ENCODE measurements at regions not wholly inside any gene's neighbourhood (a gene's known extent, or its start where the extent isn't known, plus 50 kb on each side); places are given as distances from the start of the nearest gene placed in this dataset.
"Not testable (repeated sequence)": the region's sequence is repeated elsewhere in the genome, so short reads cannot be mapped to it uniquely, and the experiment has no call there.

DNA sequence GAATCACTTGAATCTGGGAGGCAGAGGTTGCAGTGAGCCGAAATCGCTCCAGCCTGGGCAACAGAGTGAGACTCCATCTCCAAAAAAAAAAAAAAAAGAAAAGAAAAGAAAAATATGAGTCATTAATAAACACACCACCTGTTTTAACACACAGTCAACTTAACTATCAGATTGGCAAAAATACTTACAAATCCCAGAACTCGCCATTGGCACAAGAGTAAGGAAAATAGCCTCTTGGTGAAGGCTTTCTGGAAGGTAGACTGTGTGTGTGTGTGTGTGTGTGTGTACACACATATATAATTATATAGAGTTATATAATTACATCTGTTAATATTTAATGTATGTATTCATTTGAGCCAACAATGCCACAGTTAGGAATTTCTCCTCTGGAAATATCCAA is 63.7 kb upstream of the UXS1 start:
- TF ChIP-seq POLR2AphosphoS5 (IDR thresholded peaks at IDR 0.05) (no peak), EP300 (IDR thresholded peaks at IDR 0.05) (no peak)
- TF ChIP-seq, protein P1, sequence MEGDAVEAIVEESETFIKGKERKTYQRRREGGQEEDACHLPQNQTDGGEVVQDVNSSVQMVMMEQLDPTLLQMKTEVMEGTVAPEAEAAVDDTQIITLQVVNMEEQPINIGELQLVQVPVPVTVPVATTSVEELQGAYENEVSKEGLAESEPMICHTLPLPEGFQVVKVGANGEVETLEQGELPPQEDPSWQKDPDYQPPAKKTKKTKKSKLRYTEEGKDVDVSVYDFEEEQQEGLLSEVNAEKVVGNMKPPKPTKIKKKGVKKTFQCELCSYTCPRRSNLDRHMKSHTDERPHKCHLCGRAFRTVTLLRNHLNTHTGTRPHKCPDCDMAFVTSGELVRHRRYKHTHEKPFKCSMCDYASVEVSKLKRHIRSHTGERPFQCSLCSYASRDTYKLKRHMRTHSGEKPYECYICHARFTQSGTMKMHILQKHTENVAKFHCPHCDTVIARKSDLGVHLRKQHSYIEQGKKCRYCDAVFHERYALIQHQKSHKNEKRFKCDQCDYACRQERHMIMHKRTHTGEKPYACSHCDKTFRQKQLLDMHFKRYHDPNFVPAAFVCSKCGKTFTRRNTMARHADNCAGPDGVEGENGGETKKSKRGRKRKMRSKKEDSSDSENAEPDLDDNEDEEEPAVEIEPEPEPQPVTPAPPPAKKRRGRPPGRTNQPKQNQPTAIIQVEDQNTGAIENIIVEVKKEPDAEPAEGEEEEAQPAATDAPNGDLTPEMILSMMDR (IDR thresholded peaks at IDR 0.05) = no peak
- WGBS, 2 donors = 95 to 96% methylated on average over 3 of the region's 3 CpGs
- Histone ChIP-seq H3K4me1 (no peaks in the 10 kb centered on the region), H3K27ac (no peak overlapping the region), H3K4me3 (no peak overlapping the region), H3K9me3 (no peaks in the 10 kb centered on the region), H3K27me3 (no peaks in the 10 kb centered on the region), H3K36me3 (no peaks in the 10 kb centered on the region)
- no peak for ATAC-seq (ENCODE audit: low FRiP score in 2 of 2)
- no peak for DNase-seq

DNA sequence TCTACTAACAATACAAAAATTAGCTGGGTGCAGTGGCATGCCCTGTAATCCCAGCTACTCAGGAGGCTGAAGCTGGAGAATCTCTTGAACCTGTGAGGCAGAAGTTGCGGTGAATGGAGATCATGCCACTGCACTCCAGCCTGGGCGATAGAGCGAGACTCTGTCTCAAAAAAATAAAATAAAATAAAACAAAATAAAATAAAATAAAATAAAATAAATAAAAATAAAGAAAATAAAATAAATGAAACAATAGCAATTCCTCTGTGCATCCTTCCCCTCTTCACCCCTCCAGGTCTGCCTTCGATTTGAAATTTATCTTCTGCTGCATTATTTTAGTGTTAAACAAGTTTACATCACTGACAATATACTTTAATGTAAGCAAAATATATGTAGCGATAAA is 63.0 kb upstream of the UXS1 start:
- no peak for DNase-seq
- Histone ChIP-seq H3K9me3 (no peaks in the 10 kb centered on the region), H3K36me3 (no peaks in the 10 kb centered on the region), H3K27ac (no peak overlapping the region), H3K27me3 (no peaks in the 10 kb centered on the region), H3K4me1 (no peaks in the 10 kb centered on the region), H3K4me3 (no peak overlapping the region)
- no peak for ATAC-seq (ENCODE audit: low FRiP score in 2 of 2)
- 93 to 96% methylated on average over 5 of the region's 5 CpGs for WGBS, 2 donors
- TF ChIP-seq, protein P1 (IDR thresholded peaks at IDR 0.05) = no peak
- TF ChIP-seq POLR2A (IDR thresholded peaks at IDR 0.05) (no peak), EP300 (IDR thresholded peaks at IDR 0.05) (no peak), POLR2AphosphoS5 (IDR thresholded peaks at IDR 0.05) (no peak)

DNA sequence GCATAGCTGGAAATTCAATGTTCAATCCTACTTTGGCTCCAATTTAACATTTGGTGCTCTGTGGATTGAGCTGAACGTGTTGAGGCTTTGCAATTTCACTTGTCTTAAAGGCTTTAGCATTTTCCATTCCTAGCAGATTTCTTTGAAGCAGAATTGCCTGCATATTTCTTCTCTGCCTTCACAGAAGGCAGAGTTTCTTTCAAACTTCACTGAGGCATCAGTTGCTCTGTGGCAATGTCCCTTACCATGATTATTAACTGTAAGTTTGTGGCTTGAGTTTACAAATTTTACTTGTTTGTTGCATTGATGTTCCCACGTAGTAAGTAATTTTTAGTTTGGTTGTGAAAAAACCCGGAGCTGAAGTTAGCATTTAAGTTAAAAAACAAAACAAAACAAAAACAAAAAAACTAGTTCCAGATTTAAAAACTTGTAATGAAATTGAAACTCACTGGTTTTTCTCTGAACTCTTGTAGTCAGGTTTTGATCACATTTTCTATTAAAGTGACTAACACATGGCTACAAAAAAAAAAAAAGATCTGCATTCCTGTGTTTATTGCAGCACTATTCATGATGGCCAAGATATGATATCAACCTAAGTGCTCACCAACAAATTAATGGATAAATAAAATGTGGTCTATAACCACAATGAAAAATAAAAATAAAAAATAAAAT is 55.2 kb upstream of the UXS1 start:
- not testable (repeated sequence) for H3K27me3 ChIP-seq; H3K9me3 ChIP-seq; H3K4me1 ChIP-seq; H3K36me3 ChIP-seq; H3K27ac ChIP-seq; ATAC-seq (ENCODE audit: low FRiP score in 2 of 2); H3K4me3 ChIP-seq; DNase-seq
- WGBS, 2 donors = 77 to 80% methylated on average over 3 of the region's 3 CpGs

DNA sequence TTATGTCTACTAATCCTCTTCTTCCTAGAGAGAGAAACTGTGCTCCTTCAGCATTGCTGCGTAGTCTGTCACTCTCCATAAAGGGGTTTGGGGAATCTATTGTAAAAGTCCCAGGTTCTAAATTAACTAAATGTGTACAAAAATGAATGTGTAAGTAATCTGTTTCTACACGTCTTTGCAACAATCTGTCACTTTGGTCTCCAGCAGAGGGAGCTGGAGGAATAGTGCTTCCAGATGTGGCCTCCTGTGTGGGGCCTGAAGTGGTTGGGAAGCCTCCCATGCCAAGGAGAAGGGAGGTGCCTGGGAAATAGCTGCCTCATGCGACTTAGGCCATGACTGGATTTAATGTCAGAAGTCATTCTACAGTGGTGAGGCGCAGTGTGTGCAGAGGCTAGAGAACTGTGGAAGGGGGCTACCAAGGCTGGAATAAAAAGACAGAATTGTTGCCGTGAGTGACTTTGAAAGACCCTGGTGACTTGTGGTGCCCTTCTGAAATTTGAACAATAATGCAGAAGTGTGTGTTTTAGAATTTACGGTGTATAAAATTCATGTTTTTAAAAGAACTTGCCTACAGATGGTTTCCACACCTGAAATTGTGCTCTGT is 54.5 kb upstream of the UXS1 start:
- 58 to 65% methylated on average over 5 of the region's 6 CpGs for WGBS, 2 donors
- not testable (repeated sequence) for H3K4me3 ChIP-seq, H3K36me3 ChIP-seq, DNase-seq, H3K9me3 ChIP-seq, H3K4me1 ChIP-seq, H3K27ac ChIP-seq, H3K27me3 ChIP-seq
- TF ChIP-seq, protein P1 (IDR thresholded peaks at IDR 0.05) = peak in 3 of 6 experiments; percentile 20 to 25 (median 23)
- peak; percentile 74 to 87 for ATAC-seq (ENCODE audit: low FRiP score in 2 of 2)

Small RNAs in the stretch of these regions (small RNA-seq; reads per million reads assigned to genes)
- 0 reads per million in 4 donors for gene AC114755.3
